OCI-LY3 (cell line): ENCODE measurements at regions not wholly inside any gene's neighbourhood (a gene's known extent, or its start where the extent isn't known, plus 50 kb on each side); places are given as distances from the start of the nearest gene placed in this dataset.

Source experiments
- H2AFZ ChIP-seq: fragments of 200-600, 300-600 bp; shearing (Covaris generic); 2 replicates; pipeline ENCODE4 v1.6.0; 2014; ENCODE audit warnings: antibody characterized with exemption, low read depth, low read length
- H3K27ac ChIP-seq: fragments of 200-600, 300-600 bp; sonication (generic); 2 replicates; pipeline ENCODE4 v1.5.1; 2014; ENCODE audit warnings: mild to moderate bottlenecking, low read length, moderate library complexity, mixed read lengths
- H3K27me3 ChIP-seq: fragments of 200-600, 300-600 bp; sonication (generic); 2 replicates; pipeline ENCODE4 v1.6.1; 2014; ENCODE audit warnings: low read depth, low read length, mixed read lengths
- H3K36me3 ChIP-seq: fragments of 200-600, 300-600 bp; sonication (generic); replicated peaks from 2 replicates; pipeline ENCODE3; 2014; ENCODE audit warnings: low read depth, low read length, mixed read lengths
- H3K4me1 ChIP-seq: fragments of 300-600, 200-600 bp; sonication (generic); 2 replicates; pipeline ENCODE4 v1.6.1; 2014; ENCODE audit warnings: low read length, mixed read lengths
- H3K4me2 ChIP-seq: fragments of 200-600, 300-600 bp; sonication (generic); 2 replicates; pipeline ENCODE4 v1.6.1; 2014; ENCODE audit warnings: low read length, mixed read lengths
- H3K4me3 ChIP-seq: fragments of 300-600, 200-600 bp; sonication (generic); 2 replicates; pipeline ENCODE4 v1.5.1; 2014; ENCODE audit warnings: antibody characterized with exemption, mild to moderate bottlenecking, low read length, moderate library complexity
- H3K79me2 ChIP-seq: fragments of 300-600, 200-600 bp; shearing (Covaris generic); 2 replicates; pipeline ENCODE4 v1.6.1; 2014; ENCODE audit warnings: mild to moderate bottlenecking, low read length, mixed read lengths
- H3K9ac ChIP-seq: fragments of 300-600, 200-600 bp; shearing (Covaris generic); 2 replicates; pipeline ENCODE4 v1.6.0; 2014; ENCODE audit warnings: mild to moderate bottlenecking, low read length, moderate library complexity
- H3K9me3 ChIP-seq: fragments of 200-600, 300-600 bp; shearing (Covaris generic); 2 replicates; pipeline ENCODE4 v1.6.1; 2014; ENCODE audit warnings: low read length, mixed read lengths; ENCODE audit not compliant: insufficient read depth
- H4K20me1 ChIP-seq: fragments of 200-600, 300-600 bp; sonication (generic); 2 replicates; pipeline ENCODE4 v1.6.1; 2016; ENCODE audit warnings: low read length, mixed read lengths; ENCODE audit not compliant: insufficient read depth
- CTCF ChIP-seq: fragments of 200-600, 300-600 bp; sonication (generic); IDR thresholded peaks from 2 replicates; pipeline ENCODE4 v1.5.1; 2014; ENCODE audit warnings: antibody characterized with exemption, low read length, low read depth
- EZH2phosphoT487 ChIP-seq: fragments of 200-600 bp; shearing (Covaris generic); IDR thresholded peaks from 2 replicates; pipeline ENCODE4 v1.6.1; 2018; ENCODE audit warnings: antibody characterized with exemption, mixed run types, low read depth

DNA sequence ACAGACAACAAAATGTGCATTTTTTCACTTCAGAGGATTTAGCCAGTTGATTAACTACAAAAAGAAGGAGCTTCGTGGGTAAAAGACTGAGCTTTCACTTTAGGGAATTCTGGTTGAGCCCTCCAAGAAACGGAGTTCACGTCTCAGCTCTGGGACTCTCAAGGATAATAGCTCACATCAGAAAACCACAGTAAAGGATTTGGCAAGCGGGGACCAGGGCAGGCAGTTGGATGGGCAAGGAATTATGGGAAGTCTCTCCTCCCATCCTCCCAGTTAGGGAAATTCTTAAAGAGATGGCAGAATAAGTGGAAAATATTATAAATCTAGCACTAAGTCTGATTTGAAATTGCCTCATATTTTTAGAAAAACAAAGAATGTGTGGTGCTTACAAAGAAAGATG, 188.3 kb upstream of the EOMES start:
- H2AFZ ChIP-seq, result no peak overlapping the region
- no peaks in the 10 kb centered on the region for H3K36me3 ChIP-seq
- no peak overlapping the region for H3K4me3 ChIP-seq
- no peaks in the 10 kb centered on the region for H4K20me1 ChIP-seq
- no peak overlapping the region for H3K9ac ChIP-seq
- no peaks in the 10 kb centered on the region for H3K79me2 ChIP-seq
- H3K4me1 ChIP-seq, result no peaks in the 10 kb centered on the region
- H3K4me2 ChIP-seq, result no peak overlapping the region
- no peak overlapping the region for H3K27ac ChIP-seq
- H3K9me3 ChIP-seq, result no peaks in the 10 kb centered on the region
- TF ChIP-seq EZH2phosphoT487 (no peak), CTCF (no peak)
- no peaks in the 10 kb centered on the region for H3K27me3 ChIP-seq

DNA sequence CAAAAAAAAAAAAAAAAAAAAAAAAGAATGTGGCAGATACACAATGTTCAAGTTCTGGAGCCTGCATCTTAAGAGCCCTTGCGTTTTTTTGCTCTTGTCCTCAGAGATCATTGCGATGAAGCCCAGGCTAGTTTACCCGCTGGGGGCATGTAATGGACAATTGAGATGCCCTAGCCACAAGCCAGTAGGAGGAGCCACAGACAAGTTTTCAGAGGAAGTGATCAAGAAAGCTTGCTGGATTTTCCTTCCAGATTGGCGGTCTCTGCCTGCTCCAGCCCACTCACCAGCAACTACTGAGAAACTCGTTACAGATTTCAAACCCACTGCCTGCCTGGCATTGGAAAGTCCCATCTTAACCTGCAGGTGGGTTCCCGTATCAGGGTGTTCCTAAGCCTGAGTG, 192.1 kb upstream of the EOMES start:
- no peak overlapping the region for H2AFZ ChIP-seq
- no peak overlapping the region for H3K4me2 ChIP-seq
- H4K20me1 ChIP-seq, result no peaks in the 10 kb centered on the region
- no peak overlapping the region for H3K9ac ChIP-seq
- no peak for TF ChIP-seq EZH2phosphoT487
- peak; percentile 49 for TF ChIP-seq CTCF
- H3K4me1 ChIP-seq, result no peaks in the 10 kb centered on the region
- H3K9me3 ChIP-seq, result no peaks in the 10 kb centered on the region
- no peaks in the 10 kb centered on the region for H3K36me3 ChIP-seq
- H3K27ac ChIP-seq, result no peak overlapping the region
- no peaks in the 10 kb centered on the region for H3K79me2 ChIP-seq
- no peaks in the 10 kb centered on the region for H3K27me3 ChIP-seq
- no peak overlapping the region for H3K4me3 ChIP-seq

DNA sequence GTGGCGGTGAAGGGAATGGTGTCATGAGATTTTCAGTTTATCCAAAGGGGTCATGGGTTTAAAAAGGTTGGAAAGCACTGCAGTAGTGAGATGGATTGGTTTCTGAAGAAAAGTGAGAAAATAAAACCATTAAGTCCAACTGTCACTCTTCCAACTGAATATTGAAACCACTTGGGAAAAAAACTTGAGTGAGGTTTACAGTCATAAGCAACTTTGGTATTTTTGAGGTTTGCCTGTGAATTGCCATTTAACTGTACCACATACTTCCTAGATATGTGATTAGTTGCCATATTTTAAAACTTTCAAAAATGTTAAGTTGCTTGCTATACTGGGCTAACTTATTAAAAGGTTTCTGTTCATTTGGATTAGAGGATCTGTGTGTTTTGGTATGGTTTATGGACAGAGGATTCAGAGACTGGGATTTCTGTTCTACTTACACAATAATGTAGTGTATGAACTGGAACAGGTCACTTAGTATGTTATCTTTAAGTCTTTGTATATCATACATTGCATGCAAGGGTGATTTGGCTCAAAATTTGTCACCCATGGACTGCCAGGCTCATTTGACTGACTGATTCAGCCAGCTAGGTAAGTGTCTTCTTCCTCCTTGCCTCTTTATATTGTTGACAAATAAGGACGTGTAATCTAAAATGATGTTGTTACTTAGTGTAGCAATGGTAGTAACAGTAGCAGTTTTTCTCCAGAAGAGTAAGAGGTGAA, 201.4 kb upstream of the EOMES start:
- no peaks in the 10 kb centered on the region for H3K79me2 ChIP-seq
- peaks cover 8% of the 10 kb centered on the region for H3K4me1 ChIP-seq
- no peak overlapping the region for H2AFZ ChIP-seq
- no peak overlapping the region for H3K9ac ChIP-seq
- H3K9me3 ChIP-seq, result no peaks in the 10 kb centered on the region
- H3K4me2 ChIP-seq, result no peak overlapping the region
- no peak overlapping the region for H3K4me3 ChIP-seq
- no peak for TF ChIP-seq CTCF
- no peak for TF ChIP-seq EZH2phosphoT487
- H4K20me1 ChIP-seq, result no peaks in the 10 kb centered on the region
- no peak overlapping the region for H3K27ac ChIP-seq
- no peaks in the 10 kb centered on the region for H3K36me3 ChIP-seq
- no peaks in the 10 kb centered on the region for H3K27me3 ChIP-seq

GRCh38 chr3:27927882-27928281, 205.8 kb upstream of the EOMES start:
- H3K9me3 ChIP-seq, result no peaks in the 10 kb centered on the region
- no peaks in the 10 kb centered on the region for H3K79me2 ChIP-seq
- no peak overlapping the region for H2AFZ ChIP-seq
- no peak overlapping the region for H3K4me2 ChIP-seq
- H3K4me3 ChIP-seq, result no peak overlapping the region
- peaks cover 8% of the 10 kb centered on the region for H3K4me1 ChIP-seq
- no peak overlapping the region for H3K27ac ChIP-seq
- H3K27me3 ChIP-seq, result no peaks in the 10 kb centered on the region
- H3K9ac ChIP-seq, result no peak overlapping the region
- no peaks in the 10 kb centered on the region for H4K20me1 ChIP-seq
- TF ChIP-seq EZH2phosphoT487 (no peak), CTCF (no peak)
- H3K36me3 ChIP-seq, result no peaks in the 10 kb centered on the region
